Stromal cell of bone marrow (primary cell): ENCODE measurements at regions not wholly inside any gene's neighbourhood (a gene's known extent, or its start where the extent isn't known, plus 50 kb on each side); places are given as distances from the start of the nearest gene placed in this dataset.
A peak's percentile ranks its signal among the peaks of the same experiment; 100 is the strongest.
"Not testable (repeated sequence)": the region's sequence is repeated elsewhere in the genome, so short reads cannot be mapped to it uniquely, and the experiment has no call there.

Experiments used
- DNase-seq: peaks from one replicate; pipeline ENCODE4 v3.0.0-alpha.2; 2012; ENCODE audit warnings: low read depth

DNA sequence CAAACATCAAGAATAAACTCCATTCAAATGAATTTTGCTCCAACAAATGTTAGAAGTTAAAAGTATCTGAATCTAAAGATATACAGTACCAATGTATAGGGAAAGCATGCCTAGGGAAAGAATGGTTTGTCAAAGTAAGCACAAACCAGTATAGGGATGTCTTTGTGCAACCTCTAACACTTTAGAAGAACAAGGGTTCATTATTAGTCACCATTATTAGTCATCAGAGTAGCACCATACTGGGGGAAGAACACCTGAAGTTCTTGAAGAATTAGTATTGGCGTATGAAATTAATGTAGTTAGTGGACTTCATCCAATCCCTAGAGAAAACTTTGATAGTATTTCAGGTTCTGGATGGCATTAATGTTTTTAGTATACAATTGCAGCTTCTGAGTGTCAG, 943.7 kb downstream of the METTL15 start:
- no peak for DNase-seq

DNA sequence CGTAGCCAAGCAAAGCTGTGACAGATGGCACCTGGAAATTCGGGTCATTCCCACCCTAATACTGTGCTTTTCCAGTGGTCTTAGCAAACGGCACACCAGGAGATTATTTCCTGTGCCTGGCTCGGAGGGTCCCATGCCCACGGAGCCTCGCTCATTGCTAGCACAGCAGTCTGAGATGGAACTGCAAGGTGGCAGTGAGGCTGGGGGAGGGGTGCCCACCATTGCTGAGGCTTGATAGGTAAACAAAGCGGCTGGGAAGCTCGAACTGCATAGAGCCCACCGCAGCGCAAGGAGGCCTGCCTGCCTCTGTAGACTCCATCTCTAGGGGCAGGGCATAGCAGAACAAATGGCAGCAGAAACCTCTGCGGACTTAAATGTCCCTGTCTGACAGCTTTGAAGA, 942.8 kb downstream of the METTL15 start:
- not testable (repeated sequence) for DNase-seq

DNA sequence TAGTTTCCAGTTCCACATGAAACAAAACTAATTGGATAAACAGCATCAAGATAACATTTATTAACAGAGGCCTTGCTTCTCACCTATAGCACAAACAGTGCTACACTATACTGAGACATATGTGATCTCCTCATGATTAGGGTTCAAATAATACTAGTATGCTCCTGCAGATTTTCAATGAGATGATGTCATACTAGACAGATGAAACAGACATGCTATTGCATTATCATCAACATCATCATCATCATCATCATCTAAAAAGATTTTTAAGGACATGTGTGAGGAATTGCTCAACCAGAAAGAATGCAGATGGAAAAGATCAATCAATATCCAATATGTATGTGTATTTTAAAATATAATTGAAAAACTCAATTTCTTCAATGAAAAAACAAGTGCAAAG, 932.3 kb downstream of the METTL15 start:
- DNase-seq, result no peak

DNA sequence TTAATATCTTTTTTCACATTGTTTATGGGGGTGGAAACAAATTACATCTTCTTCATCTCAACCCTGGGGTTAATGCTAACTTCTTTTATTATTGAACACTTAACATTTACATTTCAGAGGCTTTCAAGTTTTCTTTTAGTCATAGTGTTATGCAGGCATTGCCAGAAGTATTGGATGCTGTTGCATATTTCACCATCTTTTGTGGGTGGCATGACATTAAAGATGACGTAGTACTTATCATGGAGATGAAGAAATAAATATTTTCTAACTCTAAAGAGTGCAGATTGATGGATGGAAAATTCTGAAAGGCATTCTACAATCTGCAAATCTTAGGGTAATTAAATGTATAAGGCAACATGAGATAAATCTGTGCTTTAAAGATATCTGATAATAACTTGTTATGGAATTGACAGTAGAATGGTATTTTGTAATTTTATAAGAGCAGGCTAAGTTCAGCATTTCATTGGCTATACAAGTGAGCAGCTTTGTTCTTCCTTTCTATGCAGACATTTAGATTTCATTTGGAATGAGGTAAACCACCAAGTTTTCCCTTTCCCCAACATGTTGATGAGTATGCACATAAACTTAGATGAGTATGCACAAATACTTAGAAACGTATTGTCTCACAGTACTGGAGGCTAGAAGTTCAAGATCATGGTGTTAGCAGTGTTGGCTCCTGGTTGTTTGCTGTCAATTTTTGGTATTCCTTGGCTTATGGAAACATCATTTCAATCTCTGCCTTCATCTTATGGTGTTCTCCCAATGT, 924.4 kb downstream of the METTL15 start:
- no peak for DNase-seq

DNA sequence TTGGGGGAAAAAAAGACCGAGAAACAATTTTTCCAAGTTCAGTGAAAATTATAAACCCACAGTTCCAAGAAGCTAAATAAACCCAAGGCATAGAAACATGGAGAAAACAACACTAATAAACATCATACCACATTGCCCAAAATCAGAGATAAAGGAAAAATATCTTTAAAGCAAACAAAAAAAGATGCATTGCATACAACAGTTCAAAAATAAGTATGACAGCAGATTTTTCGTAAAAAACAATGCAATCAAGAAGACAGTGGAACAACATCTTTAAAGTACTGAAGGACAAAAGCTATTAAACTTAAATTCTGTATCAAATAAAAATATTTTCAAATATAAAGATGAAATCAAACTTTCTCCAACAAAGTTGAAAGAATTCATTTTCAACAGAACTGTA, 921.3 kb downstream of the METTL15 start:
- no peak for DNase-seq

DNA sequence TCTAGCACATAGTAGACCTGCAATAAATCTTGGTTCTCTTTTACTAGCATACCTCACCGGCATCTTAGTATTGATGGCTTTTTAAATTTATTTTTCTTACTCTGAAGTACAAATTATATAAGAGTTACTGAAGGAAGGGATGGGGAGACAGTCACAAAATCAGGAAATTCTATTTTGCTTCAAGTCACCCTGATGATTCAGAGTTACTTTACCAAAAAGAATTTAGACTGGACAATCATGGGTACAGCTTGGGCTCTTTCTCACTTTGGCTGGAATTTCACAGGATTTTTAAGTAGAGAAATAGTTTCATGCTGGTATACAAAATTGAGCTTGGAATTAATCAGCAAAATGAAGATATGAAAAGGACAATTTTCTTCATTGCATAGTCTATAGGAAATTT, 919.2 kb downstream of the METTL15 start:
- no peak for DNase-seq

DNA sequence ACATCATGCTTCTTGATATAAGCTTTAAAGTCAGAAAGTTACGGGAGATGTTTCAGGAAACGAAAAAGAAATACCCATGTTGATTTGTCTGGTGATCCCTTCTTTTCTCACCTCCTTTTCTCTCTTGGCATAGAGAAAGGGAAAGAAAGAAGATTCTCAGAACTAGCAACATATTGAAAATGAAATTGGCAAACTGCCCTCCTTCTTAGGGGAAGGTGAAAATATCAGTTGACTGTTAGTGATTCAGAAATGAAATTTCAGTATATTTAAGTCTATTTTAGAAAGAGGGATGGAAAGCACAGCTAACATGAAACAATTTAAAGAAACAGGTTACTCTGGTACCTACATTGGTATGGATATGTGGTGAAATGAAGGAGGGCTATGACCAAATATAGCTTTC, 918.1 kb downstream of the METTL15 start:
- no peak for DNase-seq

DNA sequence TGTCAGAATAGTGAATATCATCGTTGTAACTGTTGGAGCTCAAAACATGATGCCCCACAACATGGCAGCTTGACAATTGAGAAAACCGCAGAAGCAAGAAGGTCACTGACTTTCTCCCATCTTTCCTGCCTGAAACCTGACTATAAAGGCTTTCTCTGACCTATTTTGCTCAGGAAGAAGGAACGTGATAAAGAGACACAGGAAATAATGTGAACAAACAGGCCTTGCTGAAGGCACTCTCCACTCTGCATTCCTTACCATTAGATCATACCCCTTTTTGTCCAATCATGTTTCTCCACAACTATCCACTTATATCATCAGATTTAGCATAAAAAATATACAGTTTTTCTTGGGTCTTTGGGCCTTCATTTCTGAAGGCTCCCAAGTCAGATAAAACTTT, 916.8 kb downstream of the METTL15 start:
- no peak for DNase-seq

DNA sequence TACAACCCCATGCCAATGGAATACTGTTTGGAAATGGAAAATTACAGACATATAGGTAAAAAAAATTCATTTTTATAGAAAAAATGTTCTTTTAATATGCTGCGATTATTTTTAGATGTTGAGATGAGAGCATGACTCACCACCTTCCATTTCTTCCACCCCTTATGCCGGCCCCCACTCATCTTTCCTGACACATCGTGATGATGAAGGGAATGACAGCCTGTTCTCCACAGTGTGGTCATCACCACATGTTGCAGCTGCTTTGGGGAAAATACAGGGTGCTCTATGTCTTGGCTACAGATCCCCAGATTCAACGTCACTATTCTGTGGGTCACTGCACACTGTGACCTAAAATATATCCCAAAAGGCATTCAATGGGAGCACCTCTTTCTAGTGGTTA, 916.2 kb downstream of the METTL15 start:
- no peak for DNase-seq

DNA sequence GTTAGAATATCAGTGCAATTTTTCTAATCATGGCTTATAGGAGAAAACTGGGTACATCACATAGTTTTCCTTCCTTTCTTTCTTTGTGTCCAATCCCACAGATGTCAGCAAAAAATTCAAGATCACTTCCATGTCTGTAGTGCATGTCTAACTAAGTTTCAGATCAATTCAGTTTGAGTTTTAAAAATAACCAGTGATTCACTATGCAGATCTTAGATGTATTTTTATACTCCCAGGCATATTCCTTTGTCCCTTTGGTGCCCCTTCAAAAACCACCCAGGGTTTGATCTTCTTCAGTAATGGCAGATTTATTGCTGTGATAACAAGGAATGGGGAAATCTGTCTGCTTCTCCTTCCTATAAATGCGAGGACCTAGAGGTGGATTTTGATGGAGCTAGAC, 915.6 kb downstream of the METTL15 start:
- no peak for DNase-seq

DNA sequence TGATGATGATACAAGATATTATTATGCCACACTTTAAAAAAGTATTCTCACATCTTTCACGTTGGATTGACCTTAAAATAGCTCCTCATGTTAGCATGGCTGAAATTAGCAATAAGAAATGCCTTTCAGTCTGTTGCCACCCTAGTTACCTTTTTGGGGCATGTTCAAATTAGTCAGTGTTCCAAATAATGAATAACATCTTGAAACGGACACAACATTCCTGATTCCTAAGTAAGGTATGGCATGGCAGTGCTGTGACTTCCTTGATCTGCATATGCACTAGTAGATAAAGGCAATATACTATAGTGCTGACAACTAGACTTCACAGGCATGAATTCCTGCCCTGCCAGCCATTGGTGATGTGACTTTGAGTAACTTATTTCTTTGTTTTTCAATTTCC, 914.5 kb downstream of the METTL15 start:
- DNase-seq, result no peak

DNA sequence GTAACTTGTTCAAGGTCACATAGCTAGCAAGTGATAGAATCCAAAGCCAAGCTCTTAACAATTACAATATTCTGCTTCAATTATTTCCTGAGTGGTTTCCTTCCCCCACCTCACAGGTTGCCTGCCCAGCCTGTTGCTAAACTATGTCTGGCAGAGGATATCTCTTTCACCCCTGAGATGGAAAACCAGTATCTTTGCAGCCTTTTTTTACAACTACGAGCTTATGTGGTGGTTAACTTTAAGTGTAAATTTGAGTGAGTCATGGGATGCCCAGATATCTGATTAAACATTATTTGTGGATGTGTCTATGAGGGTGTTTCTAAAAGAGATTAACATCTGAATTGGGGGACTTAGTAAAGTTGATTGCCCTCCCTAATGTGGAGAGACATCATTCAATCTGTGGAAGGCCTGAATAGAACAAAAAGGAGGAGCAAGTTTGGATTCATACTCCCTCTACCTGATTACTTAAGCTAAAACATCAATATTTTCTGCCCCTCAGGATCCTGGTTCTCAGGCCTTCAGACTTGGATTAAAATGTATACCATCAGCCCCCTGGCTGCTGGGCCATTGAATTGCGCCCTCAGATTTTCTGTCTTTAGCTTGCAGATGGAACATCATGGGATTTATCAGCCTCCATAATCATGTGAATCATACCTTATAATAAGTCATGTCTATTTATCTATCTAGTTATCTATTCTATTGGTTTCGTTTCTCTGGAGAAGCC, 911.9 kb downstream of the METTL15 start:
- no peak for DNase-seq

DNA sequence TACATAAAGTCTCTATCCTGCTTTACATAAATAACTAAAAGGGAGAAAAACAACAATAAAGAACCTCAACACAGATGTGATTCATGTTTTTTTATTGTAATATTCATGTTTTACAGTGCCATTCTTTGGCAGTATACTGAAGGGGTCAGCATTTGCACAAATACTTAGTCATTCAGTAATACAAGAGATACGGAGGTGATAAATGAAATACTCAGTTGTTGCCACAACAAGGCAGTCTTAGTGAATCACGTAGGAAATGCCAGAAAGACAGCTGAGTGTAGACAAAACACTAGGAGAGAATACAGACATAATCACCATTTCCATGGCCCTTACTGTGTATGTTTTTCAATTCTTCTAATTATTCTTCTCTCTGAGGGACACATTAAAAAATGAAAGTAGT, 910.4 kb downstream of the METTL15 start:
- DNase-seq, result peak; percentile 63

DNA sequence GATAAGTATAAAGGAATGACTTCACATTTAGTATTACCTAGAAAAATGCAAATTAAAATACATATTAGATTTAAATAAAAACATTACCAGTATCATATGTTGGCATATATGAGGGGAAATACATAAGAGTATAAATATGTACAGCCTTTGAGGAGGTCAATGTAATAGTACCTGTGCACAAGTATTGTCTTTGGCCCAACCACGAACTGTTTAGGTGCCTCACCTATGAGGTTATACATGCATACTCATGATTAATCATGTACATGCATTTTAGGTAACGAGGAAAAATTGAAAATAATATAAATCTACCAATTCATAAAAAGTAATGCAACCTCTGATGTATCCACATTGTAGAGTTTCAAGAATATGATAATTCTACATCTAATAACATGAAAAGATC, 909.8 kb downstream of the METTL15 start:
- no peak for DNase-seq

DNA sequence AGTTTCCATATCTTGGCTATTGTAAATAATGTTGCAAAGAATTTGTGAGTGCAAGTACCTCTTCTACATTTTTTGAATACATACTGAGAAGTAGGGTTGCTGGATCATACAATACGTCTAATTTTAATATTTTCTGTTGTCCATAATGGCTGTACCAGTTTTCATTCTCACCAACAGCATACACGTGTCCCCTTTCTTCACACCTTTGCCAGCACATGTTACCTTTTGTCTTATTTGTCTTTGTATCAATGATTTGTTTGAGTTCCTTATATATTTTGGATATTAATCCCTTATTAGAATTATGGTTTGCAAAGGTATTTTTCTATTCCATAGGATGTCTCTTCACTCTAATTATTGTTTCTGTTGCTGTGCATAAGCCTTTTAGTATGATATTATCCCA, 904.3 kb downstream of the METTL15 start:
- DNase-seq, result no peak

DNA sequence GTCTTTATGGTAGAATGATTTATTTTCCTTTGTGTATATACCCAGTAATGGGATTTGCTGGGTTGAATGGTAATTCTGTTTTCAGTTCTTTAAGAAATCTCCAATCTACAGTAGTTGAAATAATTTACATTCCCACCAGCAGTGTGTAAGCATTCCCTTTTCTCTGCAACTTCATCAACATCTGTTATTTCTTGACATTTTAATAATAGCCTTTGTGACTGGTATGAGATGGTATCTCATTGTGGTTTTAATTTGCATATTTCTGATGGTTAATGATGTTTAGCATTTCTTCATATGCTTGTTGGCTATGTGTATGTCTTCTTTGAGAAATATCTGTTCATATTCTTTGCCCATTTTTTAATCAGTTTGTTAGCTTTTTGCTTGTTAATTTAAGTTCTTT, 901.2 kb downstream of the METTL15 start:
- no peak for DNase-seq

DNA sequence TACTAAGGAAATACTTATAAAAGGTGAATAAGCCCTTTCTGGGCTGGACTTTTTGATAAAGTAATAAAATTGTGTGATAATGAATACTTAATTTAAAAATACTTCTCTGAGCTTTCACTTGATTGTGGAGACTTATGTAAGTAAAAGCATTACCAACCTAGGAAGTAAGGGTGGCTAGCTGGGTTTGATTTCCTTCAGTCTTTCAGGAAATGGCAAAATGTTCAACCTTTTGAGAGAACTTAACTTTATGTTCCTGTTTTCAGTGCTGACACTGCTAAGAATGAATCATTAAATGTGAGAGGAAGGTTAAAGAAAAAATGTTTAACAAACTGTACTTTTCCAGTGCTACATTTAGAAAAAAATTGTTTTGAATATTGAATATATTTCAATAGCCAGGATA, 900.3 kb downstream of the METTL15 start:
- DNase-seq, result no peak

DNA sequence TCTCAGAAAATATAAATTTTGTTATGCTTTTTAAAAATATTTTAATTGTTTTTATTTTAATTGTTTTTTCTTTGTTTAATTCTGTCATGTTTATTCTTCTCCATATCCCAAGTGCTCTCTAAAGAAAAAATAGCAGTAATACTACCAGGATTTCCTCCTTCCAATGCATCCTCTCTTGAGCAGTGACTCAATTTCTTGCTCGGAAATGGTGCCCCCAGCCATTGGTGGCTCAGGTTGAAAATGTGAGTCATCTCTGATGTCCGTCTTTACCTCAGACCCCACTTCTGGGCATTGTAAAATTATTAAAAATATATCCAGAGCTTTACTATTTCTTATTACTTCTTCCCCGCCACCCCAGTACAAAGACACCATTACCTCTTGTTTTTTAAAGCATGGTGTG, 898.5 kb downstream of the METTL15 start:
- DNase-seq, result no peak

DNA sequence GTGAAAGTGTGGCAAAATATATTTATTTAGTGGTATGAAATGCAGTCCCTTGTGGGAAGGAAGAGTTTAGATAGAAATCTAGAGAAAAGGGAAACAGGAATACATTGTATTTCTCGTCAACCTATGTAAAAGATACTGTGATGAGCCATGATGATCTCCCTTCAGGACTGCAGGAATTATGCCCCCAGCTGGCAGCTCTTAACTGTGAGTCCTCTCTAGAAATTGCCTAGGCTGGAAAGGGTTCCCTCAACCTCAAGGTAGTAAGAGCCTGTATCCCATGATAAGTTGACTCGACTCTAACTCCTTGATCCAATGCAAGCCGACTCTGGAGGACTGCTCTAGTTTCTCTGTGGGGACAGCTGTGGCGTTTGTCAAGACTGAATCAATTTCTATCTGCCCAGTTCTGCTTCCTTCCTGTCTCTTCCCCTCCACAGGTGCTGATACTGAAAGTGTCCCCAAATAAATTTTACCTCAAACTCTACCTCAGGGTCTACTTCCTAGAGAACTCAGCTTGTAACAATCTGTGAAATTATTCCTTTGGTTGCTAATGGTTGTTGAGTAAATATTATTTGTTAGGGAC, 897.3 kb downstream of the METTL15 start:
- DNase-seq, result no peak

DNA sequence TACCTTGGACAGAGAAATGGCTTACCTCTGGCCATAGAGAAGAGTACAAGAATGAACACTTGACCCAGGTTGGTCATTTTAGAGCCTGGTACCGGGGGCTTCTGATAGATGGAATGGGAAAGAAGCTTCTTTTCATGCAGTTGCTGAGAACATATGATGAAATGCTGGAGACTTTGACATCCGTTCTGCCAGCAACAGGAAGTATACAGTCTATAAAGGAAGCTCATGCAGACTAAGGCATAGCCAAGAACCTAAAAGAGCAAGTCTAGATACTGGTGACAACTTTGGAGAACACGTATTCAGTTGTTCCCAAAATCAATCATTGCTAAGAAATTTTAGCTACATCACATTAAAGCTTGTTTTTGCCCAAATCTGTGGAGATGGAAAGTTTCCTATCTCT, 894.6 kb downstream of the METTL15 start:
- no peak for DNase-seq

DNA sequence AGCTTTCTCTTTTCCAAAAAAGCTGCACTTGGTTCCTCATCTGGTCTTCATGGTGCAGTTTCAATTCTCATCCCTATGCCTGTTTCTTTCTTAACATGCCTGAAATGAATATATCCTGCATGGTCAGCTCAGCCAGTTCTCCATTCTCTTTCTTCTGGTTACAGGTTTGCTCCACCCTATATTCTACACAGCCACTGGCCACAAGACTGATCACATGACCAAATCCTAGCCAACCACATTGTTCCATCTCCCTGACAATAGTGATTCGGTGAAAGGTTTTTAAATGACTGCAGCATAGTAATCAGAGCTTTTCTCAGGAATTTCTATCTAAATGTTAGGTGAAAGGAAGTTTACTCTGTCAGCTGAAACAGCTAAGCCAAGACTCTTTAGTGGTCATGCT, 891.4 kb downstream of the METTL15 start:
- DNase-seq, result no peak

DNA sequence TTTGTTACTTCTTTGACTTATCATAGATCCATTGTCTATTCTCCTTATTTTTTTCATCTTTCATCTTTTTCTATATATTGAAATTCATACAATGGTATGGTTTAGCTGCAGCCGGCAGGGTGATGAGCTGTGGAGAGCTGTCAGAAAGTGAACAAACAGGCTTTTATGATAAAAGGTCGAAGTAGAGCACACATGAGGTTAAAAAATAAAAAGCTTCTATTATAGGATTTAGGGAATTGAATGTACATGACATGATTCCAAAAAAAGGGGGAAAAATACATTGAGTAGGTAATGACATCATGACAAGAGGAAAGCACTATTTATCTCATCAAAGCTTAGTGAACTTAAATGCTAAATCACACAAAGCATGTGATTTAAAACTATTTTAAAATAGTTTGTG, 884.8 kb downstream of the METTL15 start:
- DNase-seq, result no peak

DNA sequence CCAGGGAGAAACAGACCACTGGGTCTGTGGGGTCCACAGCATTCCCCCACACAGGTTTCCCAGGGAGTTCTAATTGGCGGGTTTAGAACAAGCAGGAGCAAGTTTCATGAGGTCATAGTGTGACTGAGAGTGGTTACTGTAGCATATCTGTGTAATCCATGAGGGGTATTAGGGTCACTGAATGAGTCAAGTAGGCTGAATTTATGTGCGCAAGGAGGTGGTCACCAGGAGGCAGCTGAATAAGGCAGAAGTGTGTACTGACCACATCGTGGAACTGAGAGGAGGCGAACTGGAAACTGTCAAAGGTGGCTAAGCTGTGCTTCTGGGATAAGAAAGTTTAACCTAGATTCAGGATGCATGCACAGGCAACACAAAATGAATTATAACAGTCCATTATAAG, 876.0 kb downstream of the METTL15 start:
- no peak for DNase-seq

DNA sequence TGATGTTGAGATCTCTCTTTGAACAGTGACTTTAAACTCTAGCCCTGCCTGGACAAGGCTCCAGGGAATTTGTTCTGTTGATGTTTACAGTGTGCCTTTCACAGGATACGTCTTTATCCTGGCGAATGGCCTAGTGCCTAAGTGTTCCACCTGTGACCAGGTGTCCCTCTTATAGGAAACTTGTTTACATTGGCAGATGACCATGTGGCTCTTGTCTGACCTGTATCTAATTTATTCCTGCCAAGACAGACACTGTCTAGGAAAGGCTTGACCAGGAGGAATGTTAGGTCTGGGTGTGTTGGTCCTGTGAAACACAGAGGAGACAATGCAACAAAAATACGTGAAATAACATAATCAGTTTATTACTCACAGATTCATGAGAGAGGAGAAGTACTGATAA, 875.6 kb downstream of the METTL15 start:
- no peak for DNase-seq
